Activated CD4-positive, alpha-beta T cell treated with anti-CD3 and anti-CD28 coated beads, Interleukin-2, Interleukin-4, amounts not matched to agents 100 ng/mL and 50 ng/mL, durations not matched to agents 16 hours and 8 hours (primary cell): ENCODE measurements at regions not wholly inside any gene's neighbourhood (a gene's known extent, or its start where the extent isn't known, plus 50 kb on each side); places are given as distances from the start of the nearest gene placed in this dataset.
"Not testable (repeated sequence)": the region's sequence is repeated elsewhere in the genome, so short reads cannot be mapped to it uniquely, and the experiment has no call there.

Source experiments
- DNase-seq: peaks from one replicate; pipeline ENCODE4 v3.0.0-alpha.2; 2020; ENCODE audit warnings: low spot score

DNA sequence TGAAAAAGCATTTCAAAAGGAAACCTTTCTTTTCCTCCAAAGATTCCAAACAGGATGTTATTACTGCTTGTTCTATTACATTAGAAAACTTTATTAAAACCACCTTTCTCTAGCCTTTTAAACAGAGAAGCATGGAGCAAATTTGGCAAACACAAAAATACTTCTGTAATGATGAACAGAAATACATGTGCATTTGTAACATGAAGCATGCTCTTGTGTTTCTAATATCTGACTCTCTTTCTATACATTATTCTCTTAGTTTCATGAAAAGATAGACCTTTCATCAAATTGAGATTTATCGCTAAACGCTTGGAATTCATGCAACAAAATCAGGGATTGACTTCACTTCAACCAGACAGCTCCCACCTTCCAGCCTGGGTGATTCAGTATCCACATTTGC, 152.8 kb upstream of the IRS2 start:
- DNase-seq, result no peak

DNA sequence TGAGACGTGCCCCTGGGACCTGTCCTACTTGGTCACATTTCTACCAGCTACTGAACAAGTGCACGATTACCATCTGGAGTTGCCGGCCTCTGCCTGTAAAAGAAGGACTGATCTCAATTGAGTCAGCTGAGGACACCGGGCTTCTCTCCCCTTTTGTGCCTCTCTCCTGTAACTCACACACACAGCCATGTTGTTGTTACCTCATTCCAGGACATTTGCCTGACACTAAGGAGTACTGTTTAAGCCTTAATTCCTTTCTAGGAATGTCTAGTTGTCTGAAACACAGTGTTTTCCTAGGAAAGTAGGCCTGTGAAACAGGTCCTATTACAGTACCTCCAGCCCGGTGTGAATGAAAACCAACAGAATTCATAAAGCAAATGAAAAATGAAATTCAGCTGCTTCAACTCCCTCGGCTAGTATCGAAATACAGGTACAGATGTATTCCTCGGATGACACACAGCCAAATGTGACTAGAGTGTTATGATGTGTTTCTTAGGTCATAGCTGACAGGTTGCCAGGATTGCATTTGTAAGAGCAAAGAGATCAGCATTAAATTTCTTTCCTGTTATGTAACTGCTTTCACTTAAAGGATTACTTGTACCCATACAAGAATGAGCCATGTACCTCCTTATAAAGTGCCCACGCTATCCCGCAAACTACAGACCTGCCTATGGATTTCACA, 152.0 kb upstream of the IRS2 start:
- no peak for DNase-seq

DNA sequence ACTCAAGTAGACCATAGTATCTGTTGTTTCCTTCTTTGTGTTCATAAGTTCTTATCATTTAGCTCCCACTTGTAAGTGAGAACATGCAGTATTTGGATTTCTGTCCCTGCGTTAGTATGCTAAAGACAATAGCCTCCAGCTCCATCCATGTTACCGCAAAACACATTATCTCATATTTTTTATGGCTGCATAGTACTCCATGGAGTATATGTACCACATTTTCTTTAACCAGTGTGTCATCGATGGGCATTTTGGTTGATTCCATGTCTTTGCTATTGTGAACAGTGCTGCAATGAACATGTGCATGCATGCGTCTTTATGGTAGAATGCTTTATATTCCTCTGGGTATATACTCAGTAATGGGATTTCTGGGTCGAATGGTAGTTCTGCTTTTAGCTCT, 148.1 kb upstream of the IRS2 start:
- DNase-seq, result not testable (repeated sequence)

DNA sequence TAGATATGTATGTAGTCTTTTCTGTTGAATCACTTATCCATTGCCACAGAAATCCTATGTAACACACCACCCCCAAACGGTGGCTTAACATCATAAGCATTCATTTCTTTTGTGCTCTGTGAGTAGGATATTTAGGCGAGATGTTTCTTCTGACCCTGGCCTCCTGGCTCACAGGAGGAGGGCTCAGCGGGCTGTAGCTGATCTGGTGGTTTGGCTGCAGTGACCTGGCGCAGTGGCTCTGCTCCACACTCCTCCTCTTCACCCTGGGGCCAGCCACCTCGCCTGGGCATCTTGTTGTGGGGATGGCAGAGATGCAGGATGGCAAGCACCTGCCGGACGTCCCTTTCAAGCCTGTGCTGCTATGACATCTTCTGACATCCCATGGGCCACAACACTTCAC, 147.1 kb upstream of the IRS2 start:
- no peak for DNase-seq

DNA sequence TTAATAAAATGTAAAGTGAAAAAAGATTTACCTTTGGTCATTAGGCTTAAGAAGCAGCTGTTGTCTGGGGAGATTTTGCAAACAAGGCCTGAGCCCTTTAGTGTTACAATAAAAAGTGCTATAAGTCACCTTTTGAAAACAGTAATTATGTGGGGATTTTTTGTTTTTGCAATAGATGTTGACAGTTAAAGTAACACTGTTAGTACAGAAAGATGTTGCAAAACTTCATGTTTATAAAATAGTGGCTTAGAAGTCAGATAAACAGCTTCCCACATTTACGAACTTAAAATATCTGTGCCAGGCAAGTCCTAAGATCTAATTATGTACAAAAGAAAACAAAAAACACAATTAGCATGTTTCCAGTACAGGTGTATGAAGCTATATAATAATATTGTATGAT, 138.0 kb upstream of the IRS2 start:
- DNase-seq, result no peak

DNA sequence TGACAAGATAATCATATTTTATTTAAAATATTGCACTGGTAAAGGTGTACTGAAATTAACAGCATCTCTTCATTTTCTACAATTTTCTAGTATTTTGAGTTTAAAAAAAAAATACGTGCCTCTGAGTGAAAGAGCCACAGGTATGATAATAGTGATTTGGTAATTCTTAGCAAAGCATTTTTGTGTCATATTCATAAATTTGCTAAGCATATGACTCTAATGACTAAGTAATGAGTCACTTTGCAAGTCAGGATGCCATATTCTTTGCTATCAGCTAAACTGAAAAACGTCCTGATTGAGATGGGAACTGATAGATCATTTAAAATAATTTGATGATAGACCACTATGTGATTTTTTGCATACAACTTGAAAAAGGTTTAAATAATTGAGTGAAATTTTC, 136.1 kb upstream of the IRS2 start:
- no peak for DNase-seq

DNA sequence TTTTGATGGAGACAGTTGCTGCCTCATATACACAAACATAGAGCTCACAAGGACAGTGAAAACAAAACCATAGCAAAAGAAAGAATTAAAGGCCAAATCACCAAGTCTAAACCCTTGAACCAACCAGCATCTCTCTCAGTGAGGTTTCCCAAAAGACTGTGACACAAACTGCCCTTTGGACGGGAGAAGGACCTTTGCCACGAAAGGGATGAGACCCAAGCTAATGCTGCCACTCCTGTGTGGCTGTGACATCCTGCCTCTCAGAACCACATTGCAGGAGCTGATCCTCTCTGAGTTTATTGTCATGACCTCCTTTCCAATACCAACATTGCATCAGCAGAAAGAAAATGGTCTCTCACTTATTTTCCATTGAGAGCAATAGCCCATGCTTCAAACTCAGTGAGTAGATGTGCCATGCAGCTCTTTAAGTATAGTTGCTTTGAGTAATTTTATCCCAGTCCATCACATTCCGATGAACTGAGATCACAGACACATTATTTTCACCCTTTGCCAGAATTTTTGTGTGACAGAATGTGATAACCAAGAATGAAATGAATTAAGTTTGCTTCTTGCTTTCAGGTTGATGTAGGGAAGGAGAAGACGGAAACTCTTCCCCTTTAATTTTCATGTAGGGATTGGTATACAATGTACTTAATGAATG, 133.5 kb upstream of the IRS2 start:
- no peak for DNase-seq

DNA sequence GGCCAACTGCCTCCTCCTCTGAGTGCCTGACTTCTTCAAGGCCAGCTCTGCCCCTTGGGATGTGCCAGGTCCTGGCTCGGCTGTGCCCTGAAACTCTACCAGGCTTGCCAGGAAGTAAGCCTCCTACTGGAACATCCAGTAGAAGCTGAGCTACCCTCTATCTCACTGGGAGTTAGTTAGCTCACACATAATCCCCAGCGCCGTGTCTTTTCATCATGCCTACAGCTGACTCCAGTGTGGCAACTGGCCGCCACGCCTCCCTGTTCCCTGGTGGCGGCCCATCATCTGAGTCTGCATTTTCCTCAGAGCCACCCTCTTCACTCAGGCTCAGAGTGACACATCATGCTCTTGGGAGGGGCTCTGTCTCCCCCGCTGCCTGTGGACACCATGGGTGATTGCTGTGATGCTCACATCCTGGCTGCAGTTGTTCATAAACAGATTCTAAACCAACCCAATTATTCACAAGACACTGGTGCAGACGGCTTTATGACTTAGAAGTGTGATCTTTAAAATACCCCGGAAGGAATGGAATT, 131.9 kb upstream of the IRS2 start:
- no peak for DNase-seq

DNA sequence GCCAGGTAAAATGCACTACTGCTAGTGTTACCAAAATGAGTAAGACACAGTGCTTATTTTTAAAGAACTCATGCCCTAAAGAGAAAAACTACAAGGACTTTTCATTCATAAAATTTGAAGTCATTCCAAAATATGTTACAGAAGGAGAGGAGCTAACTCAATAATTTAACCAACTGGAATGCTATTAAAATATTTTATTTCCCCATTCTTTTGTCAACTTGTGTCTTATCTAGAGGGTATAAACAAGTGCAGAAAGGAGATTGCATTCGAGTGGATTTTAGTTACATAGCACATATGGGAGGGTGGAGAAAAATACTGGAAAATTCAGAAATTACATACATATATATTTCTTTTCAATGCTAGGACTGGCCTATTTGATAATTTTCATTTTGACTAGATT, 131.0 kb upstream of the IRS2 start:
- no peak for DNase-seq

DNA sequence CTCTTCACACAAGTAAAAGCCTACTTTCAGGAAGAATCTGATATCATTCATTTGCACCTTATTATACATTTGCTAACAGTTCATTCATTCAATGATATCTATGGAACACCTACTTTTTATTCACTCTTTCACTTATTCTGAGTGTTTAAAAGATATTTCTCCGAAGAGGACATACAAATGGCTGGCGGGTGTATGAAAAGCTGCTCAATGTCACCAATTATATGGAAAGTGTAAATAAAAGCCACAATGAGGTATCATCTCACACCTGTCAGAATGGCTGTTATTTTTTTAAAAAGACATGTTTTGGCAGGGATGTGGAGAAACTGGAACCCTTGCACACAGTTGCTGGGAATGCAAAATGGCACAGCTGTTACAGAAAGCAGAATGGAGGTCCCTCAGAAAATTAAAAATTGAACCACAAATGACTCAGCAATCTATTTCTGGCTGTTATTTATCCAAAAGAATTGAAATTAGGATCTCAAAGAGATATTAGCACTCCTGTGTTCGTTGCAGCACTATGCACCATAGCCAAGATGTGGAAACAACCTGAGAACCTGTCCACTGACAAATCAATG, 127.6 kb upstream of the IRS2 start:
- no peak for DNase-seq

DNA sequence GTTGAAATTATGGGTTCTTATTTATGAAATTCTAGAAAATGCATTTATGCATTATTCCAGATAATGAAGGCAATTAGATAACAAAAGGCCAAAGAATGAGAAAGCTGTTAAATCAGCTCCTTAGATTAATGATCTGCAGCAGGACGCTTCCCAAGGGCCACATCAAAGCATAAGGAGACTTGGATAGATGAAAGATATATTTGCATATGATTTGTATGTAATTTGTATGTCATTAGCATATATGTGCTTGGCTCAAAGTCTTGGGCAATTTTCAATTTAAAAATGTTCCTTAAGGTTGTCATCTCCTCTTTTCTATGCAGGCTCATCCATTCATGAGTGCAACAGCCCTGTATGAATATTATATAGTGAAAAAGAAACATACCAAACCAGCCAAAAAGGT, 126.8 kb upstream of the IRS2 start:
- DNase-seq, result no peak

DNA sequence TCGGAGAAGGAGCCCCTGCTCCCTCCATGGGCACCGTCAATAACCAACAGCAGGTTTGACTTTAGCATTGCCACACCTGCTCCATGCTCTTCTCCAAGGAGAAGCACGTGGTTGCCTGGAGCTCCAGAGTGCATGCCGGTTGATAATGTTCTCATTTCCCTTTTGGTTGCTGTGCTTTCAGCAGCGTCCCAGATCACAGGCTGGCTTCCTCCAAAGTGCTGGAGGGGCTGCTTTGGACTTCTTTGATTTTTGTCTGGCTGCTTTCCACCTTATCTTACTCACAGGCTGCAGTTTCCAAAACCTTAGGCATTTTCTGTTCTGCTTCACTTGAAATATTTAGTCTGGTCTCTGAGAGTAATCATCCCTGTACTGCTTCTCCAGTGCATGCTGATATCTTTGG, 123.8 kb upstream of the IRS2 start:
- DNase-seq, result no peak

DNA sequence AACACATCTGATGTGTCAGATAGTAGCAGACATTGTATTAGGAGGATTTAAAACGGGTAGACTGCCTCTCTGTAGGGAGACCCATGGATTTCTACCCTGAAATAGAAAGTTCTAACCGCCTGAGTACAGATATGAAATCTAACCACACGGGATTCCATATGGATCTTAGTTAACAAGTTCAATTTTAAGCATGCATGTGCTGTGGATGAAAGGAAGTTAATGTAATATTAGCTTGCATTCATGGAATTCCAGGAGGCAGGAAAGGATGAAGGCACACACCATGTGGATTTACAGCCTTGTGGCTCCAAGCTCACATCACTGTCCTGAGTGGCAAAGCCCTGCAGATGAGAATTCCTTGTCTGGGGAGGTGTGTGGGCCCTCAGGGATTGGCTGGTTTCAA, 120.6 kb upstream of the IRS2 start:
- no peak for DNase-seq

DNA sequence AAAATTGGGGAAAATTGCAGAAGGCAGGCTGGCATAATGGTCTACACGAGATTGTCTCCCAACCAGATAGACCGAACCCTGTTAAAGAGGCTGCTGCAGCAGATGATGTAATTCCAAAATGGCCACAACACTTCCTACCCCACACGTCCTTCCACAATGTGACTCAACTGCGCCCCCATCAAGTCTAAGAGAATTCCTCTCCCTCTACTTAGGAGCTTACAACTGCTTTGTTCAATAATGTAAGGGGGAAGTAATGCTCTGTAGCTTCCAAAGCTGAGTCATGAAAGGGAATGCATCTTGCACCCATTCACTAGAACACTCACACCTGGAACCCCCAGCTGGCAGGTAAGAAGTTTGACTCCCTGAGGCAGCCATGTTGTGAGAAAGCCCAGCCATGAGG, 117.8 kb upstream of the IRS2 start:
- DNase-seq, result no peak

DNA sequence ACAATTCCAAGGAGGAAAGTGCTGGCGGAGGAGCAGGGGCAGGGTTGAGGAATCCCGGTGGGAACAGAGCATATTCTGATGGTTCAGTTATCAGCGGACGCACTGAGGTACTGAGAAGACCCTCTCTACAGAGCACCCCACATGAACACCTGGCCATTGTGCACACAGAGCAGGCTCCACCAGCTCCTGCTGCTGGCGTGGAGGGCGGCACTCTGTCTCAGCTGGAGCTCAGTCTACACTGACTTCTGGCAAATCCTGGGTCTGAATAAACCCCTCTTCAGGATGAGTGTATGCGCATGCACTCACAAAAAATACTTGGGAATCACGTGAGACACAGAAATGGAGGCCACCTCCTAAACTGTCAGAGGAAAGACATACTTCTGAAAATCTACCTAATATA, 114.4 kb upstream of the IRS2 start:
- DNase-seq, result no peak

DNA sequence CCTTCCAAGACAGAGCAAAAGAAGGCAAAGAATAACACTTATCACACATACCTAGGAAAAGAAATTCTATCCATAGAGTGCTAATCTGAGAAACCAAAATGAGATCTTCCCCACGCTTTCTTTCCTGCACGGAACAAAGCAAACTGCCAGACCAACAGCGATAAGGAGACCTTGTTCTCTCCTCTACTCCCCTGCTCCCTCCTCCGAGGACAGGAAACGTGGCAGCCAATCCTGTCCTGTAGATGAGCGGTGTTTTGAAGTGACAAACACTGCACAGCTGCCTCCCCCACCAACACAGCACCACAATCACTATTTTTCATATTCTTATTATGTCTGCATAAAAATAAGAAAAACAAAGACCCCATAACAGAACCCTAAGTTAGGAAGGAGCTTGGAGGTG, 113.9 kb upstream of the IRS2 start:
- DNase-seq, result no peak

DNA sequence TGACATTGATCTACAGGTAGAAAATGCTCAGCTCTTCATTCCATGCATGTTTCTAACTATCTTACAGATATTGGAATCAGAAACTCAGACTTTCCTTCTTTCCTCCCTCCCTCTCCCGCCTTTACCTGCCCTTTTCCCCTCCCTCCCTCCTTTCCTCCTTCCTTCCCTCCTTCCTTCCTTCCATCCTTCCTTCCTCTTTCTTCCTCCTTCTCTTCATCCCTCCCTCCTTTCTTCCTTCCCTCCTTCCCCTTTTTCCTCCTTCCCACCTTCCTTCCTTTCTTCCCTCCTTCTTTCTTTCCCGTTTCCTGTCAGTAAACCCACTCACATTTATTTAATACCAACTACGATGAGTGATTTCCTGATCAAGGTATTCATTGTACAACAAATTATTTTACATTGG, 113.4 kb upstream of the IRS2 start:
- no peak for DNase-seq

DNA sequence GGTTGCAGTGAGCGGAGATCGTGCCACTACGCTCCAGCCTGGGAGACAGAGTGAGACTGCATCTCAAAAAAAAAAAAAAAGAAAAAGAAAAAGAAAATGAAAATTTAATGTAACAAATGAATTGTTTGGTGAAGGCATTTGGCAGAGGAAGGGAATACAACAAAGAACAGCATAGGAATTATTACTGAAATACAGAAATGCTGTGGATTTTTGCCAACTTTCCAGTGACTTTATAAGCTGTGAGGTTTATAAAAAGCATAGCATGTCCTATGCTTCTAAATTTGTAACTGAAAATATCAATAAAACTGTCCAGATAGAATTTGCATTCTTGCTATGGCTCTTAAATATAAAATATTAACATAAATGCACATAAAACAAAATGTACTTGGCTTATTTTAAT, 112.9 kb upstream of the IRS2 start:
- DNase-seq, result no peak

DNA sequence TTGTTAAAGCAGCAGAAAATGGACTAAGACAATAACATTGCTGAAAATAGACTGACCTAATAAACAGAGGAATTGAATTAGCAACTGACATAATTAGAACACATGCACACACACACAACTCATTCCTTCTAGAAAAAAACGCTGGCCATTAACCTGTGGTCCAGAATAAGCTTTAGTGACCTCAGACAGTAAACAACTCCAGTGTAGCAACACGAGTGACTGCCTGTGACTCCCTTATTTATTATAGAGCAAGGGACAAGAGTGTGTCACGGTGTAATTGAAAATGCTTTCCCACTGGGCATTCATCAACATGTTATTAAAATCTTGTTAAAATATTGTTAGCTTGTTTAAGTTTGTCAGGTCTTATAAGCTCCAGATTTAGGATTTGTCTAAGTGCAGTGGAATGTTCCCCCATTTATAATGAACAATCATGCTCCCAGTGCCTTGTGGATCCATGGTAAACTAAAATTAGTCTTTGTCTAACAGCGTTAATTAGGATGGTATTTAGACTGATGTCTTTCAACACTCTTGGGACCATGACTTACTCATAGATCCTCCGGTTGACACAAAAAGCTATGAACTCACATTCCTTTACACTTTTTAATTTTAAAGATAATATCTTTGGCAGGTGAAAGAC, 111.7 kb upstream of the IRS2 start:
- no peak for DNase-seq

DNA sequence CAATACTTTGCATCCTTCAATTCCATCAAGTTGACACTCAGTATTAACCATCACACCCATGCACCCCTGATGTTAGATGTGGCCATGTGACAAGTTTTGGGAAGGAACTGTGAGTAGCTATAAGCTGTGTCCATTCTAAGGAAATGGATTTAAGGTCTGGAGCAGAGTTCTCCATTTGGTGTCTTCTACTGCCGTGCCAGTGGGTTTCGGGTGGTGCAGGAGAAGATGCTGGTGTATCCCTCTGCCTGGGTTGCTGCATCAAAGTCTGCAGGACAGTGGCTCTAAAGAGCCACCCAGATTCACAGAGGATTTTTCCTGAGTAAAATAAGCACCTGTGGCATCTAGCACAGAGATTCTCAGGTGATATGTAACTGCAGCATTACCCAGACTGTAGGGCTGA, 105.7 kb upstream of the IRS2 start:
- DNase-seq, result no peak

DNA sequence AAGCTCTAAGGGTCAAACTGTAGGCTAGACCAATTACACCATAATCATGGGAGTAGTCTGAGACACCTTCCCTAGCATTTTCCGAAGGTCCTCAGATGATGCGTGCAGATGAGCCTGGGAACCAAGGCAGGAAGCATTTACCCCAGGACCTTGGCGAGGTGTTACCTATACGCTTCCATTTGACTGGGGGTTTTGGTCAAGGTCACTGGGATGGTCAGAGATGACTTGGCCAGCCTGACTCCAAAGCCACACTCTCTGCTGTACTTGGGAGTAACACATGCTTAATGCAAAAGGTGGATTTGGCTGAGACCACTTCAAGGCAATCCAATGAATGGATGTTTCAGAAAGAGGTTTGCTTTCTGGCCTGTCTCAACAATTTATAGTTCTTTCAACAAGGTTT, 98.9 kb upstream of the IRS2 start:
- DNase-seq, result no peak

DNA sequence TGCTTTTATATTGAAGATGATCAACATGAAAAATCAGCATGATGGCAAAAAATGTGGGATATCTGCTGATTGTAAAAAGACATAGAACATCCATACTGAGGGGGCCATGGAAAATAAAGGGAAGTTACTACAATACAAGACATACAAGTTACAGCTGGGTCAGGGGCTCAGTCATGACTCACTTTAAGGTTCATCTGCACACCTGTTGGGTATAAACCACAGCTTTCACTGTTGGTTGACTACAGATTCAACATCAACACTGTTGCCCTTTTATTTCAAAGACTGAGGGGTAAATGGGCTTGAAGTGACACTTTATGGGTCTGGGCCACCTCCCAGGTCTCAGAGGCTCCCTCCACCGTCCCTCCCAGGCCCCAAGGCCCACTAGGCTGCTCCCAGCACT, 98.1 kb upstream of the IRS2 start:
- DNase-seq, result no peak
